HG02678 (cell line): ENCODE measurements at regions not wholly inside any gene's neighbourhood (a gene's known extent, or its start where the extent isn't known, plus 50 kb on each side); places are given as distances from the start of the nearest gene placed in this dataset.

Experiments
- ATAC-seq: cut with Tn5 transposase; IDR thresholded peaks from one replicate; pipeline ENCODE4 v1.9.1; 2021; ENCODE audit warnings: mild to moderate bottlenecking, moderate library complexity; ENCODE audit not compliant: unreplicated experiment

DNA sequence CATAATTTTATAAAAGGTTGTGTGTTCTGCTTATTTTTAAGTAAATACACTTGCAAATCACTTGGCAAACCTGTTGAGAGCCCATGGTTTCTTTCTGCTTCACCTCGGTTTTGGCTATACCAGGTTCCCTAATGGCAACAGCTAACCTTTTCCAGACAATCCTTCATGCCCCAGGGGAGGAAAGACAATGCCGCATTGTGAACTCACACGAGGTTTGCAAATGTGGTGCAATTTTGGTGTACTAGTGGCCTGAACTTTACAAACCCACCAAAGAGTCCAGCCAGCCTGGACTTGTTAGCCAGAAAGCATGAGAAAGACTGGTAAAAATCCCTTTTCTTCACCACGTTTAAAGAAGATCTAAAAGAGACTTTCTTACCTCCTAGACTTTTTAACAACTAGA, 84.8 kb upstream of the SOX4 start:
- ATAC-seq: no peak

- ATAC-seq: no peak
These were observed 81.5 kb upstream of the SOX4 start for GRCh38 chr6:21511891-21512550.

DNA sequence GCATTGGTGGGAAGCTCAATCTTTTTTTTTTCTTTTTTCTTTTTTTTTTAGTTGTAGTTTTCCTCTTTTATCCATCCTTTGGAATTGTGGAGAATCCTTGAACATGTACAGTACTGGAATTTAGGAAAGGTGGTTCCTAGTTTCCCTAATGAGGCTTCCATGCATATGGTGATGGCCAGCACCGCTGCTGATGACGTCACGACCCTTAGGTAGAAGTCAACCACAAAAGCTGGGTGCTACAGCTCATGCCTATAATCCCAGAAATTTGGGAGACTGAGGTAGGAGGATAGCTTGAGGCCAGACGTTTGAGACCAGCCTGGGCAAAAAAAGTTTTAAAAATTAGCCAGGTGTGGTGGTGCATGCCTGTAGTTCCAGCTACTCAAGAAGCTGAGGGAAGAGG, 79.3 kb upstream of the SOX4 start:
- no peak for ATAC-seq

- ATAC-seq: no peak
These were observed 75.2 kb upstream of the SOX4 start for GRCh38 chr6:21518317-21518716.

- no peak for ATAC-seq
These were observed 73.9 kb upstream of the SOX4 start for GRCh38 chr6:21519642-21520041.

DNA sequence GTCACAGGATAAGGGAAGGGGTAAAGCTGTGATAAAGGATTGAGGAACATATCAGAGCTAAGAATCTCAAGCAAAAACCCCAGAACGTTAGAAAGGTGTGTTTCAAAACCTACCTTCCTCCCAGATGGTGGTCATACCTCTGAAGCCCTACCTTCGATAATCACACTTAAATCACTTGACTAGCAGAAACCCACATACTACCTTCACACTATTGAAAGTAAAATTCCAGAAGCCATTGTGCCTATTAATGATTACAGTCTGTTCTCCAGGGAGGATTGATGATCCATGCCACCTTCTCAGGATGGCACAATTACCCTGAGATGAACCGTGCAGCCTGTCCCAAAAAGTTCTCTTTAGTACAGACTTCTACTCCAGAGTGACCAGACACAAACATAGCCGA, 72.3 kb upstream of the SOX4 start:
- ATAC-seq: no peak

DNA sequence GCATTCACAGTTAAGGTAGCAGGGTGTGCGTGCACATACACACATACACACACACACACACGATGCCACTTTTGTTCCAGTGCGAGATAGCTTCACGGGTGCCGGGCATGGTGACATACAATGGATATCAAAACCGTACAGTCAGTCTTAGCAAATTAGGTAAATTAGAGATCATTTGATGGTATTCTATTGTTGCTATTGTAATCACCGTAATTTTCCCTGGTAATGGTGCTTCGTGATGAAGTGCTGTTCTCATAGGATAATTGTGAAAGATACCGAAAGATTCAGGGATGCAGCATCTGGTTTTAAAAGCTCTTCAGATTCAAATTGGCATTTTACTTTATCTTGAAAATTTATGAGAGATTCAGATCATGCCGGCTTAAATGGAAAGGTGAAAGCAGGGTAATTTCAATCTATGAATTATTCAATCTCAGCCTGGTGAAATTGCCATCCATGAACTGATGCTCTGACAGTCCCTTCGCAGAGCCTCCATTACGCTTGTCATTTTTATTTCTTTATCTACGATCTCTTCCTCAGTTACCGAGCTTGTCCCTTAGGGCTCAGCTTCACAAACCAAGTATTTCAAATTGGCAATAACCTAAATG, 71.3 kb upstream of the SOX4 start:
- ATAC-seq: no peak

- ATAC-seq: no peak
These were observed 70.6 kb upstream of the SOX4 start for GRCh38 chr6:21522797-21523456.

DNA sequence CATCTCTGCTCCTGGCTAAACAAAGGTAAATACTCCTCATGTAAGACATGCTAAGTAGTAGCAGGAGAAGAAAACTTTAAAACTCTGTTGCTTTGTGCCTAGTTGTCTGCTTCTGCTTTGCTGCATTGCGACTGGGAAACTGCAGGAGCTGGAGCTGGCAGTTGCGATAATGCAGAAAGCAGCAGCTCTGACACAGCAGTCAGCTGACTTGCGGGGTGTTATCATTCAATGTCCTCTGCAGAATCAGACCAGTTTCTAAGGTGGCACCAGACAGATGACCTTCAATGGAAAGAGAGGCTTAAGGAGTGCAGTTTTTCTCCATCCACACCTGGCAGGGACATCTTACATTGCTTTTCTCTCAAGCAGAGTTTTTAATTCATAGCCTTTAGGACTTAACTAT, 69.9 kb upstream of the SOX4 start:
- no peak for ATAC-seq

- ATAC-seq: no peak
These were observed 69.3 kb upstream of the SOX4 start for GRCh38 chr6:21524201-21524600.

DNA sequence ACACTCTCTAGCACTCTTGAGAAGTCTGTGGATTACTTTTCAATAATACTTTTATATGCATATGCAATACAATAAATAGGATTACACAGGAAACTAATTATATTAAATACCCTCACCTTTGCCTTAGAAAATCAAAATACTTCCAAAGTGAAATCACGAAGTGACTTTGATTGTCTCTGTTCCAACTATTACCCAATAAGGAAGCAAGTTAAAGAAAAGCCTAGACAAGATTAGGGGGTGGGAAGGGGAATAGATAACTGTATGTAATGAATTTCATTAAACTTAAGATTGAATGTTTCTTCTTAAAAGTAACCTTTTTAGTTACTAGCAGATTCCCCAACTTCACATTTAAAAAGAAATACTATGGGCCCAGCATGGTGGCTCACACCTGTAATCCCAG, 66.6 kb upstream of the SOX4 start:
- no peak for ATAC-seq

DNA sequence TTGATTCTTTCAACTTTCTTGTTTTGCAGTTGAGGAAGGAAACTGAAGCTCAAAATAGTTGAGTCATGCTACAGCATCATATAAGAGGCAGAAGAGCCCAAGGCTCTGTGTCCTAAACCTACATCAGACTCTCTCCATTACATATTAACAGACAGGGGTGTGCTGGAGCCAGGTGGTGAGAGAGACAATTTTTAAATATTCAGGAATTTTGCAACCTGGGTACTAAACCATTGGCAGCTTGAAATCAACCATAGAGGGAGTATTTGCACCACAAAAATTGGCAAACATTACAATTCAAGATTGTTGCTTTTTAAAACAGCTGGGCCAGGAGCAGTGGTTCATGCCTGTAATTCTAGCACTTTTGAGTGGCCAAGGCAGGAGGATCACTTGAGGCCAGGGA, 65.8 kb upstream of the SOX4 start:
- no peak for ATAC-seq

- ATAC-seq: no peak
These were observed 64.1 kb upstream of the SOX4 start for GRCh38 chr6:21529431-21529830.

- ATAC-seq: no peak
These were observed 62.2 kb upstream of the SOX4 start for GRCh38 chr6:21531393-21531792.

DNA sequence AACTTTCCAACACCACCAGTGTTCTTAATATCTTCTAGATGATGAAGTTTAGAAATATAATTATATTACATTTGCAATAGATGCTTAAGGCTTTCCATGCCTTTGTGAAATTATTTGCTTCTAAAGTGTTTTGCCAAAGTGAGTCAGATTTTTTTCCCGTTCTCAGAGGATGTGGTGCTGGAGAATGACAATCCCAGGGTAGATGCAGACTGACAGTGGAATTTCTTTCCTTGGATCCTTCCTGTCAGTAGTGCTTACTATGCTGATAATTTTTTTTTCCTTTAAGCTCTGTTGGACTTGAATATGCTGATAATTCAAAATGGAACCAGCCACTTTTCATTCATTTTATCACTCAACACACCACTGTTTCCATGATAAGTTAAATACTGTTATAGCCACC, 59.9 kb upstream of the SOX4 start:
- ATAC-seq: no peak

DNA sequence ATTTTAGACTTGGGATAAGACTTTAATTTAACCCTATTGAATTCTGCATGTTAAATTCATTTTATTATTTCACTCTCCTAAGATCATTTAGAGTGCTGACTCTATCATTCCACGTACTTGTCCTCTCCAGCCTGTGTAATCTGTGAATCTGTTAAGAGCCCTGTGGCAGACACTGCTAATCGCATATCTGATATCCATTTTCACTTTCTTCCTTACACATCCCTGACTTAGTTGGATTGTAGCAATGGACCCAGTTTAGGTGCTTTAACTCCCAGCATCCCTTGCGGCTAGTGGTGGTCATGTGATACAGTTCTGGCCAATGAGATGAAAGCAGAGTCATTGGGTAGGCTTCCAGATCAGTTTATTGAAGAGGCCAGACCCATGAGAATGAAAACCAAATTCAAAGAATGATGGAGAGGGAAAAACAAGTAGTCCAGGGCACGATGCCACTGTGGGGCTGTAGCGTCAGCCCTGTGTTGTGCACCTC, 57.2 kb upstream of the SOX4 start:
- ATAC-seq: no peak

GRCh38 chr6:21537637-21538036, 55.9 kb upstream of the SOX4 start:
- no peak for ATAC-seq

DNA sequence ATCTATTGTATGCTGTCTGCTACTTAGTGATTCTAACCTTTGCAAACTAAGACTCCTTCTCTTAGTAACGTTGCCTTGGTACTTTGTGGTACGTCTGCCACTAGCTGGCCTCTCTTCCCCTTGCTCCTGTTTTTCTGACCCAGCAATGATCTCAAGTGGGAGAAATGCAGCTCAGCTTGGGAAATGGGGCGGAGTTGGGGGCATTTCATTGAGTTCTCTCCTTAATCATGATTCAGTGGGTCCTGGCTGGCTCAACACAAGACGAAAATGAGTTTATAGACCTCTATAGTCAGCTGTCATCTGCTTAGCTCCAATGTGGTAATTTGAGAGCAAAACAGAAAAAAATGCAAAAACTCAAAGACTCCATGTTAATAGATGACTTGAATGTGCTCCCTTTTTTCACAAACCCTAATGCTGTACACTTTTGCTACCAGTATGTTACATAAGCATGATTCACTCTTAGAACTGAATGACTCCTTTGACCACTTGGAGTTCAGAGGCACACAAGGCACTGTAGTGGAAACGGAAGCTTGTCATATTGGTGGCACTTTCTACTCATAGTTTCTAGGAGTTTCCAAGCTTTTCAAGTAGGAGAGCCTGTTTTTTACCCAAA, 55.3 kb upstream of the SOX4 start:
- no peak for ATAC-seq

- no peak for ATAC-seq
These were observed 53.9 kb upstream of the SOX4 start for GRCh38 chr6:21539621-21540100.
